Urinary bladder (tissue), 3 donors: ENCODE measurements at regions not wholly inside any gene's neighbourhood (a gene's known extent, or its start where the extent isn't known, plus 50 kb on each side); places are given as distances from the start of the nearest gene placed in this dataset.

ENCODE experiments used
- DNase-seq: peaks from one replicate; pipeline ENCODE4 v3.0.0-alpha.2; 2015; ENCODE audit errors: extremely low spot score
- H3K27ac ChIP-seq: one replicate; pipeline ENCODE4 v1.5.1; 2013; ENCODE audit warnings: low read depth, mild to moderate bottlenecking, moderate library complexity
- H3K36me3 ChIP-seq: one replicate; pipeline ENCODE4 v1.6.1; 2013; ENCODE audit warnings: mild to moderate bottlenecking, moderate library complexity; ENCODE audit not compliant: insufficient read depth
- H3K4me1 ChIP-seq: one replicate; pipeline ENCODE4 v1.6.1; 2013; ENCODE audit warnings: mild to moderate bottlenecking, moderate library complexity; ENCODE audit not compliant: insufficient read depth
- H3K4me3 ChIP-seq: one replicate; pipeline ENCODE4 v1.5.1; 2013; ENCODE audit warnings: low read depth, low read length
- WGBS: extraction: QIAGEN DNeasy Blood & Tissue Kit; methylation state at CpG from one replicate; pipeline ENCODE4 v1.1.7; 2013; 5-methylcytosine and 5-hydroxymethylcytosine counted together
- donor health status: healthy with polysubstance abuse.
- donor health status: healthy.

DNA sequence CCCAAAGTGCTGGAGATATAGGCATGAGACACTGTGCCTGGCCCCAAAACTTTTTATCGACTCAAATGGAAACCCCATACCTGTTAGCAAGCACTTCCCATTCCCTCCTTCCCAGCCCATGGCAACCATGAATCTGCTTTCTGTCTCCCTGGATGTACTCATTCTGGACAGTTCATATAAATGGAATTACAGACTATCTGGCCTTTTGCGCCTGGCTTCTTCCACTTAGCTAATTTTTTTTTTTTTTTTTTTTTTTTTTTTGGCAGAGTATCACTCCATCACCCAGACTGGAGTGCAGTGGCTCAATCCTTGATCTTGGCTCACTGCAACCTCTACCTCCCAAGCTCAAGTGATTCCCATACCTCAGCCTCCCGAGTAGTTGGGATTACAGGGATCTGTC is 134.5 kb upstream of the MED13L start:
- no peak overlapping the region for H3K27ac ChIP-seq
- H3K4me3 ChIP-seq = no peak overlapping the region
- no peaks in the 10 kb centered on the region for H3K4me1 ChIP-seq
- DNase-seq = no peak
- H3K36me3 ChIP-seq = no peaks in the 10 kb centered on the region
- WGBS = 47% methylated on average over 3 of the region's 3 CpGs

DNA sequence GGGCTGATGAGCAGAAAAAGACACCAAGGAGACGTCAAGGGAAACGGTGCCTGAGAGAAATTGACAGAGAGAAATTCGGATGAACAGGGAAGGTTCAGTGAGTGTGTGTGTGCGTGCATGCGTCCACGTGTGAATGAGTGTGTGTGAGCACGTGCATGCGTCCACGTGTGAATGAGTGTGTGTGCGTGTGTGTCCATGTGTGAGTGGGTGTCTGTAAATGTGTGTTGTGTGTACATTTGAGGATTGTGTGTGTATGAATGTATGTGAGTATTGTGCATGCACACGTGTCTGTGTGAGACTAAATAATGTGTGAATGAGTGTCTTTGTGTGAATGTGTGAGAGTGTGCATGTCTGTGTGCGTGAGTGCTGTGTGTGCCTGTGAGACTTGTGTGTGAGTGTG is 137.4 kb upstream of the MED13L start:
- Histone ChIP-seq H3K36me3 (no peaks in the 10 kb centered on the region), H3K4me1 (no peaks in the 10 kb centered on the region), H3K4me3 (no peak overlapping the region), H3K27ac (no peak overlapping the region)
- 86% methylated on average over 12 of the region's 12 CpGs for WGBS
- DNase-seq = no peak

DNA sequence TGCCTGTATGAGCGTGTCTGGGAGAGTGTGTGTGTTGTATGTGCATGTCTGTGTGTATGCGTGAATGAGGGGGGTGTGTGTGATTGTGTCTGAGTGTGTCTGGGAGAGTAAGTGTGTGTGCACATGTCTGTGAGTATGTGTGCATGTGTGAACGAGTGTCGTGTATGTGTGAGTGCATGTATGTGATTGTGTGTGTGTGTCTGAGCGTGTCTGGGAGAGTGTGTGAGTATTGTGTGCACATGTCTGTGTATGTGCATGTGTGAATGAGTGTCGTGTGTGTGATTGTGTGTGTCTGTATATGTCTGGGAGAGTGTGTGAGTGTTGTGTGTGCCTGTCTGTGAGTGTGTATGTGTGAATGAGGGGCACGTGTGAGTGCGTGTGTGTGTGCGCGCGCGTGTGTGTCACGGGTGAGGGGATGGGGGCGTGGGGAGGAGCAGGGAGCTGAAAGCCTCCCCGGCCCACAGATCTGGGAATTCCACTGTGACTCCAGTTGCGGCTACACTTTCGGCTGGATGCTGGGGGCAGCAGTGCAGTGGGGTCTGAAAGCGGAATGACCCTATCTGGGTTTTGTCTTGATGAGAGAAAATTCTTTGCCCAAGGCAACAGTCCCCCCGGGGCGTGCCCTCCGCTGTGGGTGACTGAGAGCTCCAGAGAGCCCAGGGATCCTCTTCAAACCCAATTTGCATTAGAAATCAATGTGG is 138.1 kb upstream of the MED13L start:
- H3K36me3 ChIP-seq = no peaks in the 10 kb centered on the region
- 90% methylated on average over 21 of the region's 21 CpGs for WGBS

DNA sequence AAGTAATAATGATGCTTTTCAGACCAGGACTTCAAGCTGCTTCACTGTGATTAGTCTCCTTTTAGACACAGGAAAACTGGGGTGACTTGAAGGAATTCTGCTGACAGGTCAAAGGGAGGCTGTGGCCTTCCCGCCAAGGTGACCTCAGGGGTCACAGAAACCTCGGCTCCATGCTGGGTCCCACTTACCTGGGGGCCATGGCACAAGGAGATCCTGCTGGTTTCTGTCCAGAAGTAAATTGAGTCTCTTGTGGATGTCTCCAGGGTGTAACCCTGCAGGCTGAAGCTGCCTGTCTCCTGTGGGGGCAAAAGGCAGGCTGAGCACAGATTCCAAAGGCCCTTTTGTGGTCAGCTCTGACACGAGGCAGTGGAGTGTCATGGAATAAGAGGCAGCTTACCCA is 138.7 kb upstream of the MED13L start:
- no peak for DNase-seq
- no peaks in the 10 kb centered on the region for H3K36me3 ChIP-seq
- no peaks in the 10 kb centered on the region for H3K4me1 ChIP-seq
- H3K27ac ChIP-seq = no peak overlapping the region
- H3K4me3 ChIP-seq = no peak overlapping the region
- 55% methylated on average over 3 of the region's 3 CpGs for WGBS

More for the DNA sequence above, 138.1 kb upstream of the MED13L start:
- H3K4me3 ChIP-seq = no peak overlapping the region
- no peaks in the 10 kb centered on the region for H3K4me1 ChIP-seq
- no peak for DNase-seq
- no peak overlapping the region for H3K27ac ChIP-seq

DNA sequence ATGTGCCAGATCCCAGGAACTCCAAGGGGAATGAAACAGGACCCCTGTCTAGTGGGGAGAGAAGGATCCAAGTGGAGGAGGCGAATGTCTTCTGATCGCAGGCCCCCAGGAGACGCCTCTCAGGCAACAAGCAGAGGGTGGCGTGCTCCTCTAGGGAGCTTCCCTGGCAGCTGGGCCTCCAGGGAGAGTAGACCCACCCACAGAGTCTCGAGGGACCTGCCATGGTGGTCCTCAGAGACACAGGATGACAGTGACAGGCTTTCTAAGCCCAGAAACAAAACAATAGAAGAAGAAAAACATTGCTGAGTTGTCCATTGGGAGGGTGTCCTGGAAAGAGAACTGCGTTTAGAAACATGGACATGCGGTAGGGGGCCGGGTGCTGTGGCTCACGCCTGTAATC is 140.6 kb upstream of the MAP1LC3B2 start:
- 88% methylated on average over 9 of the region's 9 CpGs for WGBS
- no peaks in the 10 kb centered on the region for H3K4me1 ChIP-seq

DNA sequence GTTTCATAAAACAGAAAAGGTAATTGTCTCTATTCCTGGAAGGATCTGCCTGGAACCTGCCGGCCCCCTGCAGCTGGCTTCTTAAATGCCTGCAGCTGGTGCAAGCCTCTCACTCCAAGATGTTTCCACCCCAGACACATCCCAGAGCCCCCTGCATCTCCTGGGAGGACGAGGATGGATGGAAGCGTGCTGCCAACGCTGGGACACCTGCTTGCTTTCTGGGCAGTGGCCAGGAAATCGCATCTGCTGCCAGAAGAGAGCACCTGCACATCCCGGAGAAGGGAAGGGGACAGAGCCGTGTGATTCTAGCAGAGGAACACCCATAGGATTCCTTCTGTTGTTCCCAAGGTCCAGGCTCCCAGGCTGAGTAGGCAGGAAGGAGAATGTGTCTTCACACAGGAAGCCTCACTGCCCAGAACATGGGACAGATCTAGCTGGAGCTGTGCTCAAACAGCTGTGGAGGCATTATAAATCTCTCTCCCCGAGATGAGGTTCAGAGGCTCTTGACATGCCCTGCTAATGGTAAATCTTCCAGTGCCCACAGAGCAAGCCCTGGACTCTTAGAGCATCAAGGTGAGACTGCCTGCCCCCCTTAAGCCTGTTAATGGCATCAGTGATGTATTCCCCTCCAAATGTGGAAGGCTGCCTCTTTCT is 138.8 kb upstream of the MAP1LC3B2 start:
- Histone ChIP-seq H3K36me3 (no peaks in the 10 kb centered on the region), H3K4me1 (no peaks in the 10 kb centered on the region), H3K27ac (no peak overlapping the region), H3K4me3 (no peak overlapping the region)
- DNase-seq = no peak
- WGBS = 59% methylated on average over 8 of the region's 8 CpGs

More for the DNA sequence above, 140.6 kb upstream of the MAP1LC3B2 start:
- no peak overlapping the region for H3K27ac ChIP-seq
- H3K4me3 ChIP-seq = no peak overlapping the region
- no peaks in the 10 kb centered on the region for H3K36me3 ChIP-seq
- DNase-seq = no peak

DNA sequence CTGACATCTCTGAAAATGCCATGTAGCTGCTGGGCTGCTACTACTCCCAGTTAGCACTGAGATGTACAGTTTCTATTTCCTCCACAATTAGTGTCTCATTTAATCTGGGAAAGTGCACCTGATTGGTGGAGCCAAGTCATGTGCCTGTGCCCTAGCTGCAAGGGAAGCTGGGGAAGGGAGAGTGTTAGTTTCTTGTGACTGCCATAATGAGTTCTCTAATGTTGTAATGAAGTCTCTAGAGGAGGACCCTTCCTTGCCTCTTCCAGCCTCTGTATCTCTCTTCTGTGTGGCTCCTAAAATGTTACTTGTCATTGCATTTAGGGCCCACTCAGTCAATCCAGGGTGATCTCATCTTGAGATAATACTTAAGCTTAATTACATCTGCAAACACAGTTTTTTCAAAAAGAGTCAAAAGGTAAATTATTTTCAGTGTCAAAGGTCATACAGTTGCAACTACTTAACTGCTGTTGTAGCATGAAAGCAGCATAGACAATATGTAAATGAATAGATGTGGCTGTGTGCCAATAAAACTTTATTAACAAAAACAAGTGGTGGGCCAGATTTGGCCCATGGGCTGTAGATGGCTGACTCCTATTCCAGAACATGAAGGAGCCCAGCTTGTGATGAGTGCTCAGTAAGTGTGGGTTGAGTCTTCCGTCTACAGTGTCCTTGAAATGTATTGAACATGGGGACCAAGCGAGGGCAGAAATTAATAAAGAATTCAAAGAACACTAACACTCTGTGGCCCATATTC is 137.2 kb upstream of the MAP1LC3B2 start:
- Histone ChIP-seq H3K4me3 (no peak overlapping the region), H3K4me1 (no peaks in the 10 kb centered on the region), H3K36me3 (no peaks in the 10 kb centered on the region), H3K27ac (no peak overlapping the region)
- DNase-seq = no peak
- 98% methylated on average over 2 of the region's 2 CpGs for WGBS

DNA sequence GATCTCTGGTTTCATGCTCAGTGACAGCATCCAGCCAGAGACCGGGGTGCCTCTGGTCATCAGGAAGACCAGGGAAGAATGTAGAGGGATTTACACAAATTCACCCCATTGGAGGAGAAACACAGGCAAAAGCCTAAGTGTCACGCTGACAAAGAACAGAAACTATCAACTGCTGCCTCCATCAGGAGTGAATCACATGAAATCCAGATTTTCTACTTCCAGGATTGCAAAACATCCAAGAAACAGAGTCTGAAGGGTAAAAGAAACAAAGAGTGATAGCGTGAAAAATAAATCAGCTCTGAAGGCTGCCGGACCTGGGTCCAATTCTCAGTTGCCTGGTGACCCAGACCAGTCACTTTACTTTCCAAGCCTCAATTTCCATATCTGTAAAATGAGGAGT is 136.1 kb upstream of the MAP1LC3B2 start:
- H3K36me3 ChIP-seq = no peaks in the 10 kb centered on the region
- H3K4me3 ChIP-seq = no peak overlapping the region
- 24% methylated on average over 4 of the region's 4 CpGs for WGBS
- H3K27ac ChIP-seq = no peak overlapping the region
- DNase-seq = no peak
- H3K4me1 ChIP-seq = no peaks in the 10 kb centered on the region

DNA sequence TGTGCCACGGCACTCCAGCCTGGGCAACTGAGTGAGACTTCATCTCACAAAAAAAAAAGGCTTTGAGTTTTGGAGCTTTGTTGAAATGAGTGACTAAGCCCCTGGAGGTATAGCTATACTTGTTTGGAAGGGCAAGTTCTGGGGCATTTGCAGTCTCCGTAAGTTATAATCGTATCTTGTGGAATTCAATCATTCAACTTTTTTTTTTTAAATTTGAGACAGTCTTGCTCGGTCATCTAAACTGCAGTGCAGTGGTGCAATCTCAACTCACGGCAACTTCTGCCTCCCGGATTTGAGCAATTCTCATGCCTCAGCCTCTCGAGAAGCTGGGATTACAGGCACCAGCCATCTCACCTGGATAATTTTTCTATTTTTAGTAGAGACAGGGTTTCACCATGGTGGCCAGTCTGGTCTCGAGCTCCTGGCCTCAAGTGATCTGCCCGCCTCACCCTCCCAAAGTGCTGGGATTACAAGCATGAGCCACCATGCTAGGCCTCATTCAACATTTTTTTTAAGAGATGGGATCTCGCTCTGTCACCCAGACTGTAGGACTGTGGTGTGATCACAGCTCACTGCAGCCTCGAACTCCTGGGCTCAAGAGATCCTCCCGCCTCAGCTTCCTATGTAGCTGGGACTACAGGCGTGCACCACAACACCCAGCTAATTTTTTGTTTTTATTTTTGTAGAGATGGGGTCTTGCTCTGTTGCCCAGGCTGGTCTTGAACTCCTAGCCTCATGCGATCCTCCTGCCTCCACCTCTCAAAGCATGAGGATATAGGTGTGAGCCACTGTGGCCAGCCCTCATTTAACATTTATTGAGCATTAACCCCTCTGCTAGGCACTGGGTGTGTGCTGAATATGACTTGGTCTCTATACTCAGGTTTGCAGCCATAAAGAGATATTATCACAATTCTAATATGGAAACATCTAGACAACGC is 133.7 kb upstream of the MAP1LC3B2 start:
- H3K27ac ChIP-seq = no peak overlapping the region
- H3K36me3 ChIP-seq = no peaks in the 10 kb centered on the region
- no peak overlapping the region for H3K4me3 ChIP-seq
- no peaks in the 10 kb centered on the region for H3K4me1 ChIP-seq
- no peak for DNase-seq
- WGBS = 95% methylated on average over 15 of the region's 15 CpGs

DNA sequence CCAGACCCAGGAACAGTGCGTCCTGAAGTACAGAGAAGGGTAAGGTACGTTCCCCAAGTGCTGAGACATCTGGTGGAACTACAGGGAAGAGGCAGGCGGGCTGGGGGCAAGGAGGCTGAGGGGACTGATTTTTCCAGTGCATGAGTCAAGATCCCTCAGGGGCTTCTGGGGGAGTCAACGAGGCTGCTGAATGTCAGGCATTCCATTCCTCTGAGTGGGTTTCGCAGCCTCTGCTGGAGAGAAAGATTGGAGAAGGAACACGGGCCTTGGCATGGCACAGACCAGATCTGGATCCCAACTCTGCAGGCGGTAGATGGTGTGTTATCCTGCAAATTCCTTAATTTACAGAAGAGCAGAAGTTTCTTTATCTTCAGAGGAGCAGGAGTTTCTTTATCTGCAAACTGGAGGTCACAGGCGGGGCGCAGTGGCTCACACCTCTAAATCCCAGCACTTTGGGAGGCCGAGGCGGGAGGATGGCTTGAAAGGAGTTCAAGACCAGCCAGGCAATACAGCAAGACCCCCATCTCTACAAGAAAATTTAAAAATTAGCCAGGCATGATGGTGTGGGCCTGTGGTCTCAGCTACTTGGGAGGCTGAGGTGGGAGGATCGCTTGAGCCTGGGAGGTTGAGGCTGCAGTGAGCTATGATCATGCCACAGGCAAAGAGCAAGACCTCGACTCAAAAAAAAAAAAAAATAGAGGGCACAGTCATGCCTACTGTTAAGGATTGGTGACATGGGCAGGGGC is 132.6 kb upstream of the MAP1LC3B2 start:
- DNase-seq = no peak
- H3K36me3 ChIP-seq = no peaks in the 10 kb centered on the region
- H3K27ac ChIP-seq = no peak overlapping the region
- no peaks in the 10 kb centered on the region for H3K4me1 ChIP-seq
- 60% methylated on average over 13 of the region's 13 CpGs for WGBS
- H3K4me3 ChIP-seq = no peak overlapping the region

DNA sequence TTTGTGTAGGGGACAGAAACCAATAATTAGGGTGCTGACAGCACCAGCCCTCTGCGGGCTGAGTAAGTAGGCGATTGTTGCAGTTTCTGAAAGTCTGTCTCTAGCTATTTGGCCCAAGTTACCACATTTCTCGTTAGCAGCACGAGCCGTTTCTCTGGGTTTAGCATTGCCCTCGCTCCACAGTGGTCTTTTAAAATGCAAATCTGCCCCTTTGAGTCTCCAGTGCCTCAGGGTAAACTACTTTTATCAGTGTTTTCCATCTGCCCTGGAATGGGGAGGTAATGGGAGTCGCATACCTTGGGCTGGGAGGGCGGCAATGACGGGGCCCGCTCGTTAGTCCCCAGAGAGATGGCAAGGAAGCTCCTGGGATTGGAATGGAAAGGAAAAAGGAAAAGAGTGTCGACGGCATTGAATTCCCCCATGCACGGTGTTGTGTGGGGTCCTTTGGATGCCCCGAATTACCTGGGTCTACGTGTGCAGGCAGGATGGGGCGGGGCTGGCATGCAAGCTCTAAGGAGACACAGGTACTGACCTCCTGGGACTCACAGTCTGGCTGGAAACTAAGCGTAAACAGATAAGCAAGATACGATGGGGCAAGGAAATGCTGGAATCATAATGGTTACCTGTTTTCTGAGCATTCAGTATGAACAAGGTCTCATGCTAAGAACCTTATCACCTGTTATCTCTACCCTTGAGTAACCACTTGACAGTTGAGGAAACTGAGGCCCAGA is 131.8 kb upstream of the MAP1LC3B2 start:
- DNase-seq = no peak
- WGBS = 71% methylated on average over 19 of the region's 19 CpGs
- Histone ChIP-seq H3K4me3 (no peak overlapping the region), H3K4me1 (no peaks in the 10 kb centered on the region), H3K27ac (no peak overlapping the region), H3K36me3 (no peaks in the 10 kb centered on the region)

DNA sequence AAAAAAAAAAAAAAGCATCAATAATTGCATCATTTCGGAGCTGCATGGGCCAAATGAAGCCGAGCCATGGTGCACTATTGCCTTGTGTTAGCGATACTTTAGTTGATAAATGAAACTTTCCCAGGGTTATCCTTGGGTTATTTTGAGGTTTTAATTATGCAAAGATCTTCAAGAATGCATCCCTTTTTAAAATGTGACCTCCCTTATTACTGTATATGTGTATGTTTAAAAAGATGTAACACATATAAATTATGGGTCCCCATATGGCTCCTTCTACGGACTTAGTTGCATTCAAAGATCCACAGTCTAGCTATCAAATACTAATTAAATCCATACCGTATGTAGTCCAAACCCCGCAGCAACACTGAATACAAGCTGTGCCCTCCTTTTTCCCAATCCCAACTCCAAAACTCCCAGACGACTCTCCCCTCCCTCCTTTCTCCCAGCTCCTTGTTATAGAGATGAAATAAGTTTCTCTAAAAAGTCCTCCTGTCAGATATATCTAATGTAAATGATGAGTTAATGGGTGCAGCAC is 129.3 kb upstream of the MAP1LC3B2 start:
- no peak for DNase-seq
- Histone ChIP-seq H3K4me3 (no peak overlapping the region), H3K4me1 (no peaks in the 10 kb centered on the region), H3K36me3 (no peaks in the 10 kb centered on the region), H3K27ac (no peak overlapping the region)
- 87% methylated on average over 7 of the region's 7 CpGs for WGBS
